ENCODE measurements at regions not wholly inside any gene's neighbourhood (a gene's known extent, or its start where the extent isn't known, plus 50 kb on each side); places are given as distances from the start of the nearest gene placed in this dataset.

DNA sequence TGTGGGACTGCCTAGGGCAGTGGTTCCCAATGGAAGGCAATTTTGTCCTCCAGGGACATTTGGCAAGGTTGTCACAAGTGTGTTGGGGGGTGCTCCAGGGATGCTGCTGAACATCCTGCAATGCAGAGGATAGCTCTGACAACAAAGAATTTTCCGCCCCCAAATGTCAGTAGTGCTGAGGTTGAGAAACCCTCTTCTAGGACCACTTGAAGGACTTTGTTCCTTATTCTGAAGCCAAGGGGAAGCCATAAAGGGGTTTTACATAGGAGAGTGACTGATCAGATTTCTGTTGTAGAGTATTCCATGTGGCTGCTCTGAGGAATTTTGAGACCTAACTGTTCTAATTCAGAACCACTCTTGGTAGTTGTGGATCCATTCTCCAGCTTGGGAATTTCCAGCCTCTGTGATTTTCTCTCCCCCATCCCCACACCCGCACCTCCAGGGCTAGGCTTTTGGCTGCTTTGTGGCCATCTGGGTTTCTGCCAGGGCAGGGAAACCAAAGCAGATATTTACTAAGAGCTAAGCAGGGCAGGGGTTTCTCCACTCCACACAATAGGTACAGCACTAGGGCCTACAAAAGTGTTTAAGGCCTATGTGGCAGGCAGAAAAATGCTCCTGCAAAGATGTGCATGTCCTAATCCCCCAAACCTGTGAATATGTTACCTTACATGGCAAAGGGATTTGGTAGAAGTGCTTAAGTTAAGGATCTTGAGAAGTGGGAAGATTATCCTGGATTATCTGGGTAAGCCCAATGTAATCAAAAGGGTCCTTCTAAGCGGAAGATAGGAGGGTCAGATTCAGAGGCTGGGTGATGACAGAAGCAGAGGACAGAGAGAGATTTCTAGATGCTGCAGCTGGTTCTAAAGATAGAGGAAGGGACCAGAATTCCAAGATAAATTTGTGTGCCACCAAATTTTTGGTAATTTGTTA, 135.4 kb downstream of the TMEM17 start:
- no peak for DNase-seq (ENCODE audit: low spot score)

DNA sequence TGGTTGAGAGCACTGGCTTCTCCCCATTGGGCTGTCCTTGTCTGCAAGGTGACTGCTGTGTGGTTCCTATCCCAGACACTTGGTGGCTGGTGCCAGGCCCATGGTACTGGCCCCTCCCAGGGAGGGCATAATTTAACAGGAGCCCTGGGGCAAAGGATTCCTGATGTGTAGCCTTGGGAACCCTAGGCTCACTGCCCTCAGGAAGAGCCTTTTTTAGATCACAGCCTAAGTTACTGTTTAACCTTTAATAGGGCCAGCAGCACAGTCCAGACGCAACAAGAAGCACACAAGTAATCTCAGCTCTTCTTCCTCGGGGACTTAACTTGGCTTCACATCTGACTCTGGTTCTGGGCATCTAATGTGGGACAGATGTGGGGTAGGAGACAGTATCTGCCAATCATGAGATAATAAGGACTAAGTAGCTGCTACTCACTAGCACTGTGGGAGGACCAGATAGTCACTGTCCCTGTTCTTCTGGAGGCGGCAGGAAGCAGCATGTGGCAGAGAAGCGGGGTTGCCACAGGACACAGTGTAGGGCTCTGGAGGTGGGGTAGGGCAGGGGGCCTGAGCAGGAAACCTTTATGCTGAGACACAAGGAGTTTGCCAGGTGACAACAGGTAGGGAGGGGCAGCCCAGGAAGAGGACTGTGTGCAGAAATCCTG, 136.3 kb downstream of the TMEM17 start:
- no peak for DNase-seq (ENCODE audit: low spot score)

DNA sequence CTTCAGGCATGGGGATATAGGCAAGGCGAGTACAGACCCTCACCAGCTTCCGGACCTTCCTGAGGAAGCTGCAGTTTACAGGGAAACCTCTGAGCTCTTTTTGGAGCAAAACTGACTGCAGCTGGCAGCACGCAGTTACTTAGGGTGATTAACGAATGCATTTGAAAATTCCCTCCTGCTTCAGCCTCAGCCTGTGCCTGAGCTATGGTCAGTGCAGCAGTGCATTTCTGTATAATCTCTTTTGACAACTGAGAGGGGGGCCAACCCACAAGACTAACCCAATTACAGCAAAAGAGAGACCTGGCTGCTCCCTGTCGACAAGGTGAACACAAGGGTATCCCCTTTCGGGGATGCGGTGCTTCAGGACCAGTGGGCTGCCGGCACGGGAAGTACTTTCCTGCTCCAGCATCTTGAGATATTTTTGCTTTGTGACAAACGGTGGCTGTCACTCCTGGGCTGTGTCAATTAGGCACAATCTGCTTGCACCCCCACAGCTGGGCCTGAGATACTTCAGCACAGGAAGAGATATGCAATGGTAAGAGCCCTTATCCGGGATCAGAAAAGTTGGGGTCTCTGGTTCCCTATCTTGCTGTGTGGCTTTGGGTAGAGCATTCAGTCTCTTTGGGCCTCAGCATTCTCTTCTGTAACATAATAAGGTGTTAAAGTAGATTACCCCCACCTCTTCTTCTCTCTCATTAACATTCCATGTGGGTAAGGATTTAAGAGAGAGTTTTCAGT, 141.0 kb downstream of the TMEM17 start:
- no peak for DNase-seq (ENCODE audit: low spot score)

DNA sequence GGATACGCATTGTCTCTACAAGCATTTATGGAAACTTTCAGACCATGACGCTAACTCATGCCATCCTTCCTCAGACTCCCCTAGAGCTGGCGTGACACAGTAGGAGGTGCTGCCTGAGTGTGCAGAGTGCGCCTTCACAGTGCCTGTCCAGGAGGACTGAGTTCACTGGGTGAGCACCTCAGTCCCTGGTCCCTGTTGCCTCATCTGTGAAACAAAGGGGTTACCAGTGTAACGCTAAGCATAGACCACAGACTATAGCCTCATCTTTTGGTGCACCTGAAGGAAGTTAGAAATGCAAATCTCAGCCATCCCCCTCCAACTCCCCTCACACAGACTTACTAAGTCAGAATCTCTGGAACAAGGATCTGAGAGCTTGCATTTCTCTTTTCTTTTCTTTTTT, 142.8 kb downstream of the TMEM17 start:
- DNase-seq (ENCODE audit: low spot score), result no peak

DNA sequence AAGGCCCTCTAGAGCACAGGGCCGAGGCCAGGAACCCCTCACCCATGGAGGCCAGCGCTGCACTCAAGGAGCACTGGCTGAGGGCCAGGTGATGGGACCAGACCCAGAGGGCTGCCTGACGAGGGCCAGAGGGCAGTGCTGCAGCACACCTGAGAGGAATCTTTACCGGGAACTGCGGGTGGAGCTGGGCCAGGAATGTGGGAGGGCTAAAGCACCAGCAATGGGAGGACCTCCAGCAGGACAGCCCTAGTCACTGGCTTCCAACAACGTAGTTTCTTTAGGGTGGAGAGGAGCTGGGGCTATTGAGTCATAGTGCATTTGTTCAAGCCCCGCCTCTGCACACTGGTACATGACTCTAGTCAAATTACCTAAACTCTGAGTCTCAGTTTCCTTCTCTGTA, 143.4 kb downstream of the TMEM17 start:
- DNase-seq (ENCODE audit: low spot score), result peak; percentile 30

DNA sequence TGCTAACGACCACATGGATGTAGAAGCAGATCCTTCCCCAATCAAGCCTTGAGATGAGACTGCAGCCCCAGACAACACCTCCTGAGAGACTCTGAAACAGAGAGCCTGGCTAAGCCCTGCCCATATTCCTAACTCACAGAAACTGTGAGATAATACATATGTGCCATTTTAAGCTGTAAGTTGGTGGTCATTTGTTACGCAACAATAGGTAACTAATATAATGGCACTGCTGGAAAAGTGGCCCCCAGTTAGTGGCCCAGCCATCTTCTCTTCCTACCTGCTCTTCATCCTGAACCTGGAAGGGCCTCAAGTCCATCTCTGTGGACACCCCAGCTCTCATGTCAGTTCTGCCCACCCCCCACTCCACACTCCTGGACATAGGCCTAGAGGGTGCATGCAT, 144.0 kb downstream of the TMEM17 start:
- DNase-seq (ENCODE audit: low spot score), result no peak

DNA sequence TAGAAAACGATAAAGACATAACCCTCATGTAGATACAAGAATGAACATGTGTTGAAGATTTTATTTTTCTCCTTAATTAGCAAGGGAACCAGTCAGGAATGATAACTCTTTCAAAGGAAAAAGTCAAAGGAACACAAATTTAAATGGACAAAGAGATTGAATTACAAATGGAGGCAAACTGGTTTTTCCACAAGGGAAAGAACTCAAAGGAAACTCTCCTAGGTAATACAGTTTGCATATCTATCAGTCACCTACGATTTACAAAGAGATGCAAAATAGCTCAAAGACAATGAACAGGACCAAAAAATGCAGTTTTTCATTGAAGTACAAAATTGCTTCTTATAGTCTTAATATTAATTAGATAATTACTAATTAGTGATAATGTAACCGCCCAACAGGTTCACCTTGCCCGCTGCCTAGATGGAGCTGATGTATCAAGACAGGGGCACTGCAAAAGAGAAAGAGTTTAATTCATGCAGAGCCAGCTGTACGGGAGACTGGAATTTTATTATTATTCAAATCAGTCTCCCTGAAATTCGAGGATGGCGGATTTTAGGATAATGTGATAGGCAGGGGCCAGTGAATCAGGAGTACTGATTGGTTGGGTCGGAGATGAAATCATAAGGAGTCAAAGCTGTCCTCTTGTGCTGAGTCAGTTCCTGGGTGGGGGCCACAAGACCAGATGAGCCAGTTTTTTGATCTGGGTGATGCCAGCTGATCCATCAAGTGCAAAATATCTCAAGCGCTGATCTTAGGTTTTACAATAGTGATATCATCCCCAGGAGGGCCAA, 151.0 kb downstream of the TMEM17 start:
- no peak for DNase-seq (ENCODE audit: low spot score)

DNA sequence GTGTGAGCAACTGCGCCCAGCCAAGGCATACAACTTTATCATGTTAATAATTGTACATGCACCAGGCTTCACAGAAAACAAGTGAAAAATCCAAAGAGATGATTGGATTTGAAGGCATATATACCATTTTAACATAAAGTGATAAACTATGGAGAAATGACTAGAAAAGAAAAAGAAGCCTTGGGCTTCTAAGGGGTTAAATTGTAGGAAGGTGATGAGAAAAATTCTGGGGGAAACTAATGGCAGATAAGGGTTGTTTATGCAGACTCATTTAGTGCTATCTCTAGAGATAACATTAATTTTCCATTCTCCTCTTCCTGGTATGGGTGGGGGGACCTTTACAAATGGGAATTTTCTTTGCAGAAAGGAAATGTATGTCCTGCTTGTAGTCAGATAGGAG, 154.0 kb downstream of the TMEM17 start:
- no peak for DNase-seq (ENCODE audit: low spot score)

DNA sequence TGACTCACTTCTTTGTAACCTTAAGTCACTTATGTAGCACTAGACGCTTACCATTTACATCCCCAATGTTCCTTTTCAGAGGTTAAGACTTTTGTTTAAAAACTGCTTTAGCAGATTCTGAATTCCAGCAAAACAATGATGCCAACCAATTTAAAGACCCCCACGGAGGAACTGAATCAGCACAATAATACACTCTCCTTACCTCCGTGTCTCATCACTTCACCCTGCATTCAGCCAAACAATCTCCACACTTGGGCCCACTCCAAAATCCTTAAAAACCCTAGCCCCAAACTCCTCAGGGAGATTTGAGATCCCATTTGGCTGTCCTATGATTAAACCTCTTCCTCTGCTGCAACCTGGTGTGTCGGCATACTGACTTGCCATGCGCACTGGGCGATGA, 153.9 kb downstream of the B3GNT2 start:
- DNase-seq (ENCODE audit: low spot score), result no peak

DNA sequence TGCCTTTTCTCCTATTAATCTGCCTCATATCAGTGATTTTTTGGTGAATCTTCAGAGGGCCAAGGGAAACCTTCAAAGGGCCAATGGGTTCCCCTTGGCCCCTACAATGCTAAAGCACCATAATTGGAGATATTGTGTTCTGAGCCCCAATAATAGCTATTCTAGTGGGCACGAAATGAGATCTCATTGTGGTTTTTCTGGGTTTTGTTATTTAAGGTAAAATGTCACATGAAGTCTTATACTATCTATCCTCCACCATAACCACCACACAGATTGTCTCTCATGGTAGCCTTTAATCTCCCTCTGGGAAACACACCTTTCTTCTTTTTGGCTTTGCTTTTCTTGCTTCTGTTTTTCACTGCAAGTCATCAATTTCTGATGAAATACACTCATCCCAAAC, 152.8 kb downstream of the B3GNT2 start:
- no peak for DNase-seq (ENCODE audit: low spot score)

DNA sequence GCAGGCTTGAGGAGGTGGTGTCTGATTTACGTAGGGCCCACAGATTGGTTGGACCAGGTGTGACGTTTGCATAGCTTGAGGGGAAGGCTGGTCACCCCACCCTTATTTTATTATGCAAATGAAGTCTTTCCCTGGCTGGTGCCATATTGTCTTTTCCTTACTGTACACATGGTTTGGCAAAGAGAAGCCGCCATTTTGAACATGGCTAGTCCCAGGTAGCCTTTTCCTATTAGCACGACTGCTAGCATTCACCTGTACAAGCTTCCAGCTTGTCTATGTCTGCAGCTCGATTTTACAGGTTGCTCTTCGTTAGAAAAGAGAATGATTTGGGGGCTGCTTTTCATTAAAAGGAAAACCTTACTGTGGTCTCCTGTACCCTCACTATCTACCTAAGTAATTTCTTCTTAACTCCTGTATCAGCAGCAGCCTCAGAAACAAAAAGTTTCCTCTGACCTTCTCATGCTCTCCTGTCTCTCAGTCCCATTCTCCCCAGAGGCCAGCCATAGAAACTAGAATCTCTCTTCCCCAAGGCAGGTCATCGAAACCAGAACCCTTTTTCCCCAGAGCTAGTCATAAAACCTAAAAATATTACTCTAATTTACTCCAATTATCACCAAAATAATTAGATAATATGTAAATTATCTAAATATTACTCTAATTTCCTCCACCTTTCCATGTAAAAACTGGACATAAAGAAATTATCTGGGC, 151.8 kb downstream of the B3GNT2 start:
- no peak for DNase-seq (ENCODE audit: low spot score)

DNA sequence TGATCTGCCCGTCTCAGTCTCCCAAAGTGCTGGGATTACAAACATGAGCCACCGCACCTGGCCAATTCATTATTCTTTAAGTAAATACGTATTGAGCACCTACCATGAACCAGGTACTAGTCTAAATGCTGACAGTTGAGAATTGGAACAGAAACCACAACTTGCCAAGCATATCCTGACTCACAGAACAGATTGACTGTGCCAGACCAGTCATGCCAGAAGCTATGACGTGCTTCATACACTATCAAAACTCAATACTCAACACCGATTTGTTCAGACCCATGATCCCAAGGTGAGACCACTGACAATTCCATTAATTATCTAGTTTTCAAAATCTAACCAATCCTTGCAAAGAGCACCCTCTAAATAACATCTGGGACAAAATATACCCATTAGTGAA, 148.6 kb downstream of the B3GNT2 start:
- no peak for DNase-seq (ENCODE audit: low spot score)

DNA sequence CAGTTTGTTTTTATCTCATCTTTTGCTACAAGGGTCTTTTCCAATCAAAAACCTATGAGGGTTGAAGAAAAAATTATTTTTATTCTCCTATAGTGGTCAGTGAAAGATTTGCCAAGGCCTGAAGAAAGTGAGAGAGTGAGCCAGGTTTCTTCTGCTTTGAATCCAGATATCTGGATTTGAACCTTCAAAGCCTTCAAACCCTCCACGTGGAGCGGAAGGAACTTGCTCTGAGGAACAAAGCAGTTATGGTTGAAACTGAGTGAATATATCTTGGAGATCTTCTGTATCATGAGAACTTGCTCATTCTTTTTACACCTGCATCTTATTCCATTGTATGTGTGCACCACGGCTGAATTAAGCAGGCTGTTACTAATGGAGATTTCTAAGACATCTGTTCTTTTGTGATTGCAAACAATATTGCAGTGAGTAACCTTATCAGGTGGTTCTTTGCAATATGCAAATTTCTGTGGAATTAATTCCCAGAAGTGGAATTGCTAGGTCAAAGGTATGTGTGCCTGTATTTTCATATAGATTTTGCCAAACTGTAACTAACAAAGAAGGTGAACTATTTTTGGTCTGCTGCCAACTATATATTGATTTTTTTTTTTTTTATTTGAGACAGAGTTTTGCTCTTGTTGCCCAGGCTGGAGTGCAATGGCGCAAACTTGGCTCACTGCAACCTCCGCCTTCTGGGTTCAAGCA, 147.9 kb downstream of the B3GNT2 start:
- no peak for DNase-seq (ENCODE audit: low spot score)

DNA sequence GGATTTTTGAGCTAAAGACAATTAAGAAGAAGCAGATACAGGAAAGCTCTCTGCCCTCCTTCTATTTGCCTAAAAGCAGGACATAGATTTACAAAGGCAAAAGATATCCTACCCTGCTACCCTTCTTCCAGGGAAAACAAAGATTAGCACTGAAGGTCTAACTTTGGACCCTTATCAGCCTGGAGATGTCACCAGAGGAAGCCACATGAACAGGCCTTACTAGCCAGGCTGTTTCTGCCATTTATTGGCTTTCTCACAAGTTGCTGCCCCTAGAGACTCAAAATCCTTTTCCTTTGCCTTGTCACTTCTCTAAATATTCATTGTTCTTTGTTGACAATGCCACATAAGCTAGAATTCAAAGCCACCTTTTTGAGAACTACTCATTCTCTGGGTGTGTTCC, 147.3 kb downstream of the B3GNT2 start:
- DNase-seq (ENCODE audit: low spot score), result no peak

DNA sequence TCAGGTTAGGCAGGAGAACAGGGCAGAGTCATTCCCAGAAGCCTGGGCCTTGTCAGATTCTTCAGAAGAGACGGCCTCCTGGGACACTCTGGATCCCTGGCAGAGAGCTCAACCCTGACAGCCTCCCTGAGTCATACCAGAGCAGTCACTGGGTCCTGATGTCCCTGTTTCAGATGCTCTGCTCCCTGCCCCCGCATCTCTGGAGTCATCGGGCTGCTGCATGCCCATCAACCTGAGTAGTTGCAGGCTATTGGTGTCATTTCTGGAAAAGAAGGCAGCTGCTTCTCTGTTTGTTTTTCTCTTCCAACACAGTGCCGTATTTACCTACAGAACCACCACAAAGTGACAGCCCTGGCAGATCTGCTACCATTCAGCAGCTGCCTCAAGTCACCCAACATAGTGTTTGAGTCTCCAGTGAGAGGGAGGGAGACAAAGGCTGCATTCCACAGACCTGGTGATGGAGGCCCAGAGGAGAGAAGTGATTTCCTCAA, 145.1 kb downstream of the B3GNT2 start:
- DNase-seq (ENCODE audit: low spot score), result peak; percentile 26

DNA sequence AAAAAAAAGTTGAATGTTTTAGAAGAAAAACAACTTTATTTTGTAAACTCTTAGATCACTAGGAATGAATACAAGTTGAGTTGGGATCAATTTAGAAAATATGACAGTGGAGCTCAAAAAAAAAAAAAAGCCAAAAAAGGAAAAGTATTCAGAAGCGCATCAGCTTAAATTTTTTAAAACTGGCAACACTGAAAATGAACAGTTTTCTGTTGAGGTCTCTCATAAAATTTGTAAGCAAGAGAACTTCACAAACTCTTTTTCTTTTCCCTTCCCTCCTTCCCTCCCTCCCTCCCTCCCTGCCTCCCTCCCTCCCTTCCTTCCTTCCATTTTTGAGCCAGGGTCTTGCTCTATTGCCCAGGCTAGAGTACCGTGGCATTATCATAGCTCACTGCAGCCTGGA, 143.9 kb downstream of the B3GNT2 start:
- no peak for DNase-seq (ENCODE audit: low spot score)

DNA sequence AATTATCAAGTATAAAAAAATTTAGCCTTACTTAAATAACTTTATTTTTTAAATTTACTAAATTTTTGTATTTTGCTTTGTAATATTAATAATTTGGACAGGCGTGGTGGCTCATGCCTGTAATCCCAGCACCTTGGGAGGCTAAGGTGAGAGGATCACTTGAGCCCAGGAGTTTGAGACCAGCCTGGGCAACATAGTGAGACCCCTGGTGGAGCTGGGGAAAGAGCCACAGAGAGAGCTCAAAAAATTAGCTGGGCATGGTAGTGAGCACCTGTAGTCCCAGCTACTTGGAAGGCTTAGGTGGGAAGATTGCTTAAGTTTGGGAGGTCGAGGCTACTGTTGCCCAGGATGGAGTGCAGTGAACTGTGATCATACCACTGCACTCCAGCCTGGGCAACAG, 143.5 kb downstream of the B3GNT2 start:
- DNase-seq (ENCODE audit: low spot score), result no peak

DNA sequence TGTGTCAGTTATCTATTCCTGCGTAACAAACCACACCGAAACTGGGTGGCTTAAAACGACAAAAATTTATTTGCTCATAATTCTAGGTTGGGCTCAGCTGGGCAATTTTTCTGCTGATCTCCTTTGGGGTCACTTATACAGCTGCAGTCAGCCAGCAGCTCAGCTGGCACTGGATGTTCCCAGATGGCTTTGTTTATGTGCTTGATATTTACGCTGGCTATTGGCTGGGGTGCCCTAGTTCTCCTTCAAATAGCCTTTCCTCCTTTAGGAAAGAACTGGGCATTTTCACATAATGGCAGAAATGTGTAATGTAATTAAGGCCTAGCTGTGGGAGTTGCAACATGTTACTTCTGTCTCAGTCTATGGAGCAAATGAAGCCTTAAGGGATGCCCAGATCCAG, 142.2 kb downstream of the B3GNT2 start:
- no peak for DNase-seq (ENCODE audit: low spot score)

DNA sequence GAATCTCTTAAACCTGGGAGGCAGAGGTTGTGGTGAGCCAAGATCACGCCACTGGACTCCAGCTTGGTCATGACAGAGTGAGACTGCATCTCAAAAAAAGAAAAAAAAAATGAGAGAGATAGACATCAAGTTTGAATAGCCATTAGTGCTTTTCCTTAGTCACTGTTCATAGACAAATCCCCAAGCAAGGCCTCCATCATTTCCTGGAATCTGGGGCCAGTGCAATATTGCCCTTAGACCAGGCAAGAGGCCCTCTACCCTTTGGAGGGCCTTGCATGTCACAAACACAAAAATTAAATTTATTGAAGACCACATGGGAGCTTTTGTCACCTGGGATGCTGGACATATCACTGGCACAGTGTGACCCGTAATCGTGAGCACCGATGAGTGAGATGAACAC, 141.5 kb downstream of the B3GNT2 start:
- no peak for DNase-seq (ENCODE audit: low spot score)

DNA sequence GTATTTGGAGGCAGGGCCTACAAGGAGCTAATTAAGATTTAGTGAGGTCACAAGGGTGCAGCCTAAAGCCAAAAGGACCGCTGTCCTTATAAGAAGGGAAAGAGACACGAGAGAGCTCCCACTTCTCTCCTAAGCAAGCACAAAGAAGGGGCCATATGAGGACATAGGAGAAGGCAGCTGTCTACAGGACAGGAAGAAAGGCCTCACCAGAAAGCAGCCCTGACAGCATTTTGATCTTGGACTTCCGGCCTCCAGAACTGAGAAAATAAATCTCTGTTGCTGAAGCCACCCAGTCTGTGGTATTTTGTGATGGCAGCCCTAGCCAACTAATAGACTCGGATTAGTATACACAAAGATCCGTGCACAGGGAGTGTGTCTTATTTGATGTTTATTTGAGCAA, 139.7 kb downstream of the B3GNT2 start:
- DNase-seq (ENCODE audit: low spot score), result no peak
